Tibial artery (tissue), 4 donors: ENCODE measurements at regions not wholly inside any gene's neighbourhood (a gene's known extent, or its start where the extent isn't known, plus 50 kb on each side); places are given as distances from the start of the nearest gene placed in this dataset.

Experiments used
- DNase-seq, 2 donors: peaks; one replicate each; pipeline ENCODE4 v3.0.0-alpha.2; 2019
- H3K27ac ChIP-seq, 2 donors: fragments of 200-600 bp; sonication (generic) in 1 of 2; 1 replicate in 1 of 2; 2 replicates in 1 of 2; pipeline ENCODE4 v1.5.1; 2018 to 2019; ENCODE audit warnings: mild to moderate bottlenecking in 1 of 2
- H3K27me3 ChIP-seq, 2 donors: fragments of 200-600 bp; sonication (generic) in 1 of 2; one replicate each; pipeline versions ENCODE4 v1.5.1 to v1.6.0; 2016 to 2019
- H3K36me3 ChIP-seq, 3 donors: fragments of 200-600 bp; sonication (generic) in 2 of 3; one replicate each; pipeline ENCODE4 v1.5.1; 2016 to 2019; ENCODE audit warnings: mild to moderate bottlenecking in 2 of 3
- H3K4me1 ChIP-seq, 4 donors: fragments of 200-600 bp; sonication (generic) in 2 of 4; 1 replicate in 3 of 4; 2 replicates in 1 of 4; pipeline ENCODE4 v1.5.1; 2016 to 2019
- H3K4me3 ChIP-seq, 2 donors: fragments of 200-600 bp; sonication (generic) in 1 of 2; 1 replicate in 1 of 2; 2 replicates in 1 of 2; pipeline ENCODE4 v1.5.1; 2018 to 2019; ENCODE audit warnings: mild to moderate bottlenecking in 2 of 2
- H3K9me3 ChIP-seq, 3 donors: fragments of 200-600 bp; sonication (generic) in 1 of 3; one replicate each; pipeline ENCODE4 v1.5.1; 2016 to 2019
- intact Hi-C: fragments of 100-400 bp; cut with DNase I; formaldehyde crosslinking; loops from one replicate; pipeline ENCODE4 v1.15.0; 2023; ENCODE audit warnings: low total_unique reads
- TF ChIP-seq, protein P1 (sequence below), 2 experiments: fragments of 200-600 bp in 1 of 2; fragments of 450-650 bp in 1 of 2; IDR thresholded peaks; one replicate each; pipeline ENCODE4 v1.5.1; 2017 to 2019; ENCODE audit warnings: antibody characterized with exemption in 2 of 2, mild to moderate bottlenecking in 1 of 2, moderate library complexity in 1 of 2

DNA sequence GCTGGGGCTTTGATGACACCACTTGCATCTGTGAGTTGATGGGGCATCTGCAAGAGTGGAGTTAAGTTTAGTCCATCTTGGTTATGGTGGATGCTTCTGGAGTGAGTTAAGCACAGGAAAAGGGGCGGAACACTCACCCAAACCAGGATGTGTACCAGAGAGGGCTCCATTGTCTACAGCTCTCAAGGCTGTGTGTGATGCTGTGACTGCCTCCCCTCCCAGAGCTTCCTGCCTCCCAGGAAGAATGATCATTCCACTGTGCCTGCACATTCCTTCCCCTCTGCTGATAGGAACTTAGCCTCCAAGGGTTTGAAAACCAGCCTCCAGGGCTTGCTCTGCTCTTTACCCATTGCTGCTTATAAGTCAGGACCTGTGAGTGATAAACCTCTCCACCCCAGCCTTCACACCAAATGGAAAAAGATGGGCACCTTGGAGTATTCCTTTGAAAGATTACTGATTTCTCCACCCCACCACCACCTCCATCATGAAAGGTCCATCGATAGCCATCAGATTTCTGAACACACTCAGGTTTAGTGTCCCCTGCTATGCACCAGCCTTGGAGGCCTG lies 160.1 kb upstream of the SPRY4 start:
- Histone ChIP-seq H3K4me3 (no peak overlapping the region), H3K9me3 (peaks cover 0 to 4% (median 0%) of the 10 kb centered on the region in 3 donors), H3K36me3 (no peaks in the 10 kb centered on the region), H3K27ac (no peak overlapping the region), H3K4me1 (peaks cover 0 to 6% (median 0%) of the 10 kb centered on the region in 4 donors), H3K27me3 (no peaks in the 10 kb centered on the region)
- TF ChIP-seq, protein P1, sequence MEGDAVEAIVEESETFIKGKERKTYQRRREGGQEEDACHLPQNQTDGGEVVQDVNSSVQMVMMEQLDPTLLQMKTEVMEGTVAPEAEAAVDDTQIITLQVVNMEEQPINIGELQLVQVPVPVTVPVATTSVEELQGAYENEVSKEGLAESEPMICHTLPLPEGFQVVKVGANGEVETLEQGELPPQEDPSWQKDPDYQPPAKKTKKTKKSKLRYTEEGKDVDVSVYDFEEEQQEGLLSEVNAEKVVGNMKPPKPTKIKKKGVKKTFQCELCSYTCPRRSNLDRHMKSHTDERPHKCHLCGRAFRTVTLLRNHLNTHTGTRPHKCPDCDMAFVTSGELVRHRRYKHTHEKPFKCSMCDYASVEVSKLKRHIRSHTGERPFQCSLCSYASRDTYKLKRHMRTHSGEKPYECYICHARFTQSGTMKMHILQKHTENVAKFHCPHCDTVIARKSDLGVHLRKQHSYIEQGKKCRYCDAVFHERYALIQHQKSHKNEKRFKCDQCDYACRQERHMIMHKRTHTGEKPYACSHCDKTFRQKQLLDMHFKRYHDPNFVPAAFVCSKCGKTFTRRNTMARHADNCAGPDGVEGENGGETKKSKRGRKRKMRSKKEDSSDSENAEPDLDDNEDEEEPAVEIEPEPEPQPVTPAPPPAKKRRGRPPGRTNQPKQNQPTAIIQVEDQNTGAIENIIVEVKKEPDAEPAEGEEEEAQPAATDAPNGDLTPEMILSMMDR (IDR thresholded peaks at IDR 0.05), result no peak
- DNase-seq, result no peak
- intact Hi-C loops, result no loop called here

DNA sequence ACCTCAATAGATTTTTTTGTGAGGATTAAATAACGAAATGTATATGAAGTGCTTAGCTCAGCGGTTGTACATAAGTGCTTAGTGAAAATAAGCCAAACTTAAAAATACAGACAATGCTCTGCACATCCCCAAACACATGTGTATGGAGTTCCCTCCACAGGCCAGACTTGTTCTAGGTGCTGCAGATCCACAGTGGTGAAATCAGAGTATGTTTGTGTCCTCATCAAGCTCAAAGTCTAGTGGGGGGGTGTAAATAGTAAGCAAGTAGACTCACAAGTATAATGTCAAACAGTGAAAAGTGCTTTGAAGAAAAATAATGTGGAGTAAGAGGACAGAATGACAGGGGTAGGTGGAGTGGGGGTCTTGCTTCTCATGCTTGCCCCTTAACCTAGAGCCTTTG lies 157.4 kb upstream of the SPRY4 start:
- peaks cover 0 to 4% (median 0%) of the 10 kb centered on the region in 3 donors for H3K9me3 ChIP-seq
- H3K27ac ChIP-seq, result no peak overlapping the region
- no peak for DNase-seq
- H3K4me3 ChIP-seq, result no peak overlapping the region
- peaks cover 0 to 9% (median 0%) of the 10 kb centered on the region in 4 donors for H3K4me1 ChIP-seq
- TF ChIP-seq, protein P1 (IDR thresholded peaks at IDR 0.05), result no peak
- H3K36me3 ChIP-seq, result no peaks in the 10 kb centered on the region
- intact Hi-C loops, result no loop called here
- H3K27me3 ChIP-seq, result no peaks in the 10 kb centered on the region

DNA sequence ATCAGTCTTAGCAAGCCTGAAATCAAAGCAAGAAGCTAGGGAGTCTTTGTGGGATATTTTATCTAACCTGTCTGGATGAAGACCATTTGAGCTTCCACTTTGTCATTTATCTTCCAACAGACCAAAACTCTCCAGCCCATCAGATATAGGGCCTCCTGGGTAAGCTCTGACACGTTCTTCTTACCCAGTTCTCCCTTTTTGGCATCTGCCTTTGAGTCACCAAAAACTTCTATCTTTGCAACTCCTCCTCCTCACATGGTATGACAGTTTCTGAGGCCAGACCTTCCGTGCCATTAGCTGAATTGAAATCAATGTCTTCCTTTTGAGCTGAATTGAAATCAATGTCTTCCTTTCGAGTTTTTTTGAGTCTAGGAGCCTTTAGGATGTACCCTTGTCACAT lies 156.6 kb upstream of the SPRY4 start:
- Histone ChIP-seq H3K27ac (no peak overlapping the region), H3K4me1 (peaks cover 0 to 9% (median 0%) of the 10 kb centered on the region in 4 donors), H3K27me3 (no peaks in the 10 kb centered on the region), H3K4me3 (no peak overlapping the region), H3K36me3 (no peaks in the 10 kb centered on the region), H3K9me3 (peaks cover 0 to 4% (median 0%) of the 10 kb centered on the region in 3 donors)
- intact Hi-C loops, result no loop called here
- TF ChIP-seq, protein P1 (IDR thresholded peaks at IDR 0.05), result no peak
- no peak for DNase-seq

DNA sequence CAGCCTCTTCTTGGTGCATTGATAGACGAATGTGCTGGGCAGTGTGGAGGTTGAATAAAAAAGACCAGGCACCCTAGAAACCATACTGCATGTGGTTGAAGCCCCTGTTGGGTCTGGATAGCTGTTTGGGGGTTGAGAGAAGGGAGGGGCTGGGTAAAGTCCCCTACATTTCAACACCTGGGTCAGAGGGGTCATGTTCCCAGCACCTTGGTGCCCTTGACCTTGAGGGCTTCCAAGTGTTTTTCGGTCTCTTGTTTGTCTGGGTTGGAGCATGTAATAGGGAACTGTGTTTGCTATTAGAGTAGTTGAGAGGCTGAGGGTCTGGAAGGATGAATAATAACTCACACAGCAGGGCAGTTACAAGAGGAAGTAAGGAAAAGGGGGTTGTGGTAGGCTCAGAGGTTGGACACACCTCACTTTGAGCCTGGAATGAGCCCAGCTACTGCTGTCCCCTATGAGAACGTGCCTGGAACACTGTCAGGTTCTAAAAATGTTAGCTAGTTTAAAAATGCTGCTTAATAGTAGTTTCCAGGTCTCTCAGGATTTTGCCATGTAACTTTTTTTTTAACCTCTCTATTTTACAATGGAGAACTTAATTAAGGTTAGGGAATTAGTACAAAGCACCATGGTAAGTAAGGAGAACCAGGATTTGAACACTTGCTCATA lies 155.2 kb upstream of the SPRY4 start:
- no peak for DNase-seq
- no peak overlapping the region for H3K27ac ChIP-seq
- TF ChIP-seq, protein P1 (IDR thresholded peaks at IDR 0.05), result no peak
- intact Hi-C loops, result no loop called here
- no peaks in the 10 kb centered on the region for H3K36me3 ChIP-seq
- H3K27me3 ChIP-seq, result no peaks in the 10 kb centered on the region
- H3K9me3 ChIP-seq, result peaks cover 0 to 3% (median 0%) of the 10 kb centered on the region in 3 donors
- H3K4me1 ChIP-seq, result peaks cover 0 to 9% (median 0%) of the 10 kb centered on the region in 4 donors
- H3K4me3 ChIP-seq, result no peak overlapping the region

DNA sequence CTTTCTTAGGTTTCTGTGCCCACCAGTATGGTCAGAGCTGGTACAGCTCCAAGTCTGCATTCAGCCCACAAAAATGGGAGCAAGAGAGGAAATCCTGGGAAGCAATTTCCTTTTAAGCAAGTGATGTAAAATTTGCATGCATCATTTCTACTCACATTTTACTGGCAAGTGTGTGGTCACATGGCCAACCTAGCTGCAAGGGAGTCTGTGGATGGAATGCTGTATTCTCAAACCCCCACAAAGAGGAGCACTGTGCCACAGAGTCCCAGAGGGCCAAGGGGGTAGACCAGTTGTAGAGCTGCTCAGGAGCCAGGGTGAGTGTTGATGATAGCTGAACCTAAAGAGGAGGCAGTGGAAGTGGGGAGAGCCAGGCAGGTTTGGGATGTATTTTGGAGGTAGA lies 154.3 kb upstream of the SPRY4 start:
- Histone ChIP-seq H3K27me3 (no peaks in the 10 kb centered on the region), H3K27ac (no peak overlapping the region), H3K36me3 (no peaks in the 10 kb centered on the region), H3K4me1 (peaks cover 0 to 8% (median 0%) of the 10 kb centered on the region in 4 donors), H3K4me3 (no peak overlapping the region), H3K9me3 (no peaks in the 10 kb centered on the region)
- intact Hi-C loops, result no loop called here
- no peak for DNase-seq
- TF ChIP-seq, protein P1 (IDR thresholded peaks at IDR 0.05), result no peak
